GM18517 (cell line): ENCODE measurements at regions not wholly inside any gene's neighbourhood (a gene's known extent, or its start where the extent isn't known, plus 50 kb on each side); places are given as distances from the start of the nearest gene placed in this dataset.
"Not testable (repeated sequence)": the region's sequence is repeated elsewhere in the genome, so short reads cannot be mapped to it uniquely, and the experiment has no call there.

Experiments used
- ATAC-seq: cut with Tn5 transposase; IDR thresholded peaks from one replicate; pipeline ENCODE4 v1.9.1; 2021; ENCODE audit warnings: mild to moderate bottlenecking, moderate library complexity; ENCODE audit not compliant: unreplicated experiment

DNA sequence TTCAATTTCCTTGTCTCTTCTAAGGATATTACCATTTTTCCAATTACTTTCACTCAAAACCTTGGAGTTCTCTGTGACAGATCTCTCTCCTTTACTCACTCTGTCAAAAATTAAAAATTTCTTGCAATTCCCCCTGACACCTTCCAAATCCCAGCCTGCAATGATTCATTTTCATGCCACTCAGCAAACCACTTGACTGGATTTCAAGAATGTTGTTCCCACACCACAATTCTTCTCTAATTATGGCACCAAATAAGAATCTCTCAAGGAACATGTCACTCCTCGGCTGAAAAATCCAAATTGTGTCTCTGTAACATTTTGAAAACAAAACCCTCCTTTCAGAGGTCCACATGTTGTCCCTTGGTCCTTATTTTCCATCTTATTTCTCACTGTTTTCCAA is 438.9 kb upstream of the ZP4 start:
- no peak for ATAC-seq

DNA sequence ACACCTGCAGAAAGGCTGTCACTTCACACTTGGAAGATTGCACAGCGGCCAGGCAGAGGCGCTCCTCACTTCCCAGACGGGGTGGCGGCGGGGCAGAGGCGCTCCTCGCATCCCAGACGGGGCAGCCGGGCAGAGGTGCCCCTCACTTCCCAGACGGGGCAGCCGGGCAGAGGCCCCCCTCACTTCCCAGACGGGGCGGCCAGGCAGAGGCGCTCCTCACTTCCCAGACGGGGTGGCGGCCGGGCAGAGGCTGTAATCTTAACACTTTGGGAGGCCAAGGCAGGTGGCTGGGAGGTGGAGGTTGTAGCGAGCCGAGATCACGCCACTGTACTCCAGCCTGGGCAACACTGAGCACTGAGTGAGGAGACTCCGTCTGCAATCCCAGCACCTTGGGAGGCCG is 436.3 kb upstream of the ZP4 start:
- ATAC-seq: not testable (repeated sequence)

DNA sequence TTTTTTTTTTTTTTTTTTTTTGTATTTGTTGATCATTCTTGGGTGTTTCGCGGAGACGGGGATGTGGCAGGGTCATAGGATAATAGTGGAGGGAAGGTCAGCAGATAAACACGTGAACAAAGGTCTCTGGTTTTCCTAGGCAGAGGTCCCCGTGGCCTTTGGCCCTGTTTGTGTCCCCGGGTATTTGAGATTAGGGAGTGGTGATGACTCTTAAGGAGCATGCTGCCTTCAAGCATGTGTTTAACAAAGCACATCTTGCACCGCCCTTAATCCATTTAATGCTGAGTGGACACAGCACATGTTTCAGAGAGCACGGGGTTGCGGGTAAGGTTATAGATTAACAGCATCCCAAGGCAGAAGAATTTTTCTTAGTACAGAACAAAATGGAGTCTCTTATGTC is 435.8 kb upstream of the ZP4 start:
- not testable (repeated sequence) for ATAC-seq

DNA sequence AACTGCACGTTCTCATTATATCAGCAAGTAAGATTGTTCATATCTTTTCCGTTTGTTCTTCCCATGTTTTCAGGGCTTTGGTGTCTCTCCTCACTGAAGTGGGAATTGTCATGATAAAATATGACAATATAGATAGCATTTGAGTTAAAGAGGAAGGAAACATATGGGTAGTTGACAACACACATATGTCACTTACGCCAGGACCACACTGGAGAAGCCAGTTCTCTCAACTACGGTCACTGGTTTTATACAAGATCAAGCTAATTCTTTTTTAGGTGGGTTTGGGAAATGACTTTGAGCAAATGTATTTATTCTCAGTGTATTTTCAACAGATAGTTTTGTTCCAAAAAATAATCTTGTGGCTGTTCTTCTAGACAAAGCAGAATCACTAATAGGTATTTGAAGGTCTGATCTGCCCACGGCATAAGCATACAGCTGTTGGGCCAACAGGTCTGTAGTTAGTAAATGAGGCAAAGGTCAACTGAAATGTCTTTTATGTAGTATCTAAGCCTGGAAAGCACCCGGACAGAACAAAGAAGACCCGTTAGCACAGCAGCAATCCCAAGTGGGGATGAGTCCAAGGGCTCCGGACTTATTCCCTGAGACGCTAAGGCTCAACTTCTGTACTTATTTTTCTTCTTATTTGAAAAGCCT is 433.6 kb upstream of the ZP4 start:
- no peak for ATAC-seq

DNA sequence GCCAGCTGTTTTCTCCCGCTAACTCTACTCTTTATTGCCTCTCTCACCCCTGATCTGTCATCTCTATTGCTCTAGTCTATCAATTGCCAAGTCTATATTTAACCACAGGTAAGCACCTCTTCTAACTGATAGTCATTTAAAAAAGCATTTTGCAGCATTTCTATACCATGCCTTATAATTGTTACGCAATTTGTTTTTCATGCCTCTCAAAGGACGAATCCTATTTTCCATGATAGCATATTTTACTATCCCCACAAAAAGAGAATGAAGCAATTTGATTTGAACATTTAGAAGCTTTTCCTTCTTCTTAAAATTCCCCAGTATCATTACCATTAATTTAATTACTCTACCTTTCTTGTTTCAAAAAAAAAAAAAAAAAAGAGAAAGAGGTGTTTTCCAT is 432.8 kb upstream of the ZP4 start:
- ATAC-seq: no peak

DNA sequence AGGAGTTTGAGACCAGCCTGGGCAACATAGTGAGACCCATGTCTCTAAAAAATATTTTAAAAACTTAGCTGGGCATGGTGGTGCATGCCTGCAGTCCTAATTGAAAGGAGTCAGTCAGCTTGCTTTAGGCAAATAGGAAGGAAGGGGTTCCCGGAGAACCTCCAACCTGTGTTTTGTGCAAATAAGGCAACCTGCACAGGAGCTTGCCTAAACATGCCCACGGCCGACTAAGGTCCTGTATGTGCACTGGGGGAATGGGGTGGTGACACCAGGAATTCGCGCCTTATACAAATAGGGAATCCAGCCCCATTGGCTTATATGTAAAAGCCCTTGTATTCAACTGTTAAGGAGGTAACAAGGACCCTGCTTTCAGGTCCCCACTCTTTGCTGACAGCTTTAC is 429.2 kb upstream of the ZP4 start:
- ATAC-seq: no peak

DNA sequence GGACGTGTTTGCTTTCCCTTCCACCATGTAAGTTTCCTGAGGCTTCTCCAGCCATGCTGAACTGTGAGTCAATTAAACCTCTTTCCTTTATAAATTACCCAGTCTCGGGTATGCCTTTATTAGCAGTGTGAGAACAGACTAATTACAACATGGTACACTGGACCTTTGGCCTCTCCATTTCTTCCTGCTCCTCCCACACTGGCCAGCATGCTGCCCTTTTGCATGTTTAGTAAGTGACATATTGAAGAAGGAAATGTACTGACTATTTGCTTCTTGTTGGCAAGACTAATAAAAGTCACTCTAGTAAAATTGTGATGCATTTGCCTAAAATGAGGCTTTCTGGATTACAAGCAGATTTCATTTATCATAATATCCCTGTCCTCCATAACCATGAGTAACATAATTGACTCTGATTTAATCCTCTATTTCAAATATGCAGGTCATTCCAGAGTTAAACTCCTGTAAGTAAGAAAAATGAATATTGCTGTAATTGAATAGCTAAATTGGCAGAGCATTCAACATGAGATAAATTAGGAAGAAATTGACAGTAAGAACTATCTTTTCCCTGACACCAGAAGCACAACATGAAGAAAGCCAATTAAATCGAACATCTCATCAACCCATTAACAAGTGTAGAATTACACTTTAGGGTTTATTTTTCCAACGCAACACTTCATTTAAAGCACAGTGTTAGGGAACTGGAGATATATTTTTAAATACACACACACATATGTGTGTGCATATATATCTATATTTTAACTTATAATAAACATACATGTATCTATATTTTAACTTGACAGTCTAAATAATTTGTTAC is 427.8 kb upstream of the ZP4 start:
- ATAC-seq: no peak

DNA sequence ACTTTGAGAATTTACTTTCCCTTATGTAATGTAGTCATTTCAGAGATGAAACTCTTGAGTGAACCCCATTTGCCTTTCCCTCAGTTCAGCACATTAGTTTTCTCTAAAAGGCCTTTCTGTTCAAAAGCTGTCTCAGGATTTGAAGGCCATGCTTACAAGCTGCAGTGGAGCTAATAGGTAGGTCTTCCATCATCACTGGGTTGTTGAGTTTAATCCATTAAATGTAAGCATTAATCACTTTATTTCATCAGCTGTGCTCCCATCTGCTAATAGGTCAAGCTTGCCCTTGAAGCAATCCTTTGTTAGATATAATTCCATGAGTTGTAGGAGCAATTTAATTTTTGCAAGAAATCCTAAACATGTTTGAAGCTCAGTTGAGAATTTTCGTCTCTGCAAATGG is 422.2 kb upstream of the ZP4 start:
- no peak for ATAC-seq

DNA sequence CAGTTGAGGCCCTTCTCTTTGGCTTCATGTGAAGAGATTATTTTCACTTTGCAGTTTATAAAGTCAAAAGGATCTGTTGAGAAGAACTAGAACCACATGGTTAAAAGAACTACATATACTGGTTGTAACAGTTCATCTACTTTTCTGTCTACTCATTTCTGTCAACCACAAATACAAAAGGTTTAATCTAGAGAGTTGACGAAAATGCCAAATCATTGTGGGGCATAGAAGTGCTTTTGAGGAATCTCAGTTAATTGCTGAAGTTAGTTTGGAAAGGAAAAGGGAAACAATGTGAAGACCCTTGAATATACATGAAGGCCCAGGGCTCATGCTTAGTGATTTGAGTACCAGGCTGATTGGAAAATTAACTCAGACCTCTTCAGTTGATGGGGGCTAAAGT is 415.7 kb upstream of the ZP4 start:
- no peak for ATAC-seq

DNA sequence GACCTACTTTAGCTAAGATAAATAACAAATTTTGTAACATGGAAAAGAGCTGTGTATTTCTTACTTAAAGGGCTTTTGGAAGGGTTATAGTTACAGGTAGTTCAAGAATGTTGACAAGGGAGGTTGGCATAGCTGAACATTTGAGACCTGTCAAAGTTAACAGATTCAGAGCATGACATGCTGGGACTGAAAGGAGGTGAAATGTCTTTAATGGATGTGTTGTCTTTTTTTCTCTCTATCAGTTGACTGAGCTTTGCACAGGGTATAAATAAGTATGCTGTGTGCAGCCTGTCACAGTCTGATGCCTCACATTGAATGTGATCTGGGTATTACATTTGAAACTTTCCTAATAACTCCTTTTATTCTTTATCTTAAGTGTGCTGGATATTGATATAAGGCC is 411.9 kb upstream of the ZP4 start:
- ATAC-seq: no peak

DNA sequence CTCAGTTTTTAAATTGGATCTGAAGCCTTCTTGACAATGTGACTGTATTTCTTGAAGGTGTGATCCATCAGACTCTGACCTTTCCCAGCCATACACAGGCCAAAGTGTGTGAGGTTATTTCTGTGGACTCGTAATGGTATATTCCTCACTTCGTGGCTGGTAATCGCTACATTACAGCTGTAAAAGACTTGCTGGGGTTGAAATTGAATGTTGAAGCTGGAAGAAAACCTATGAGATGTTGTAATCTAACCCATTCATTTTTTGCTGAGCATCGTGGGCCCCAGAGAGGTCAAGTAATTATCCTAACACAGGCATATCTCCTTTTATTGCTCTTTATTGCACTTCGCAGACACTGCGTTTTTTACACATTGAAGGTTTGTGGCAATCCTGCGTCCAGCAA is 405.6 kb upstream of the ZP4 start:
- ATAC-seq: no peak

DNA sequence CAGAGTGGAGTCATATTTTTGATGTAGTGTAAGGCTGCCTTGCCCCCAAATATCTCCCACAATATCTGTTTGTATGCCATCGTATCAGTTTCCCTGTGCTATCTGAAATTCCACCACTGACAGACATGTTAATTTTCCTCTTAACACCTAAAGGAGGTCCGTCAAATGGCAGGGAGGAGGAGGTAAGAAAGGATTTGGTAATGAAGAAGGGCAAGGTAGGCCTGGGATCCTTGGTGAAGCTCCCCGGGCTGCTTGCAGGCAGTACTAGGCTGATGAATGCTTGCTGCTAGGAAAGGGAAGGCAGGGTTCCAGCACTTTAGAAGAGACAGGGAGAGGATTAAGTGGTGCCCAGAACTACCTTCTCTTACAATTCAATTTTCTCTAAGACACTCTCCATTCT is 402.4 kb upstream of the ZP4 start:
- no peak for ATAC-seq

DNA sequence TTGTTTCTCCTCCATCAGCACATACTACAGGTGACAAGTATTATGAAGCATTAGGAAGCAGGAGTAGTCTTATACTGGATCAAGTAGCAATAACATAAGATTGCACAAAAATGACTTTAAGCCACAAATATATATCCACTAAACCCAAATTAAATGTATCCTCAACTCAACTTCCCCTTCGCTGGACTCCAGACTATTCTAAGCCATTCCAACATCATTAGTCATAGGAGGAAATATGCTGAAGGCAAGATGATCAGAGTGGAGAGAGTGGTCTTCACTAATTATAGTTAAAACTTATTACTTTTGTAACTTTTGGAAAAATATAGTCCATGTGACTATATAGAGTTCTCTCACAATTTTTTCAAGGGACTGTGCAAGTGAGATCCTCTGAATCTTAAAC is 390.7 kb upstream of the ZP4 start:
- ATAC-seq: no peak

DNA sequence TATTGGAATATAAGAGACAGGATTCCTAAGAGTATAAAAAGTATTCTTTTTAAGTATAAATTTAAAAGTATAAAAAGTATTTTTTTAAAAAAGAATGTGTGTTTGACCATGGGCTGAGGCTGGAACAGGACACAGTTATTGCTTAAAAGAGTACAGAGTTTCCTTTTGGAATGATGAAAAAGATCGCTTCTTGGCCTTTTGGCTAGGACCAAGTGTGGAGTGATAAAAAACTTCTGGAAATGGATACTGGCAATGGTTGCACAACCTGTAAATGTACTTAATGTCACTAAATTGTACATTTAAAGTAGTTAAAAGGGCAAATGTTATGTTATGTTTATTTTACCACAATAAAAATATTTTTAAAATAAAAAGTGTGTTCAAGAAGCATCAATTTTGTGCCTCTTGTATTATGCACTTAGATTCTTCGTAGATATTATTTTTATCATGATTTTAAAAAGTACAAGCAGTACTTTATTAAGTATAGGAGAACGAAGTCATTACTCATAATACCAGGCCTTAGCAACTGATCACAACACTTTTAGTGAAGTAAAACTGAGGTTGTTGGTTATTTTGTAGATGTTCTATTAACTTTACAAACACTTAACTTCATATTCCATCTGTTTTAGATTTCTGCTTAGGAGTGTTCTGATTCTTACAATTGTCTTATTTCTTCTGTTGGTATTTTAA is 389.1 kb upstream of the ZP4 start:
- ATAC-seq: no peak

DNA sequence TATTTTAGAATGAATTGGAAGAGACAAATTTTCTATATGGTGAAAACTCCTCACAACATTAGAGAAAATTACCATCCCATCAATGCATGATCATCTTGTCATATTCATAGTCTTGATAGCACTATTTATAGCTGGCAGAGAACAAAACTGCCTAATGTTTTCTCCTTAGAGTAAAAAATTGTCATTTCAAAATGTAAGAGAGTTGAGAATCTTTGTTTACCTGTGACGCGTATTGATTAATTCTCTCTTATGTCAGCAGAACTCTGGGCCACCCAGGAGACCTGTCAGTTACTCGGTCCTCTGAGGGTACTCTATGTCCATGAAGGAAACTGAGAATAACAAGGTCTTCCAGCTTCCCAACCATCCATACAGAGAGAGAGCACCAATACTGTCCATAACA is 381.4 kb upstream of the ZP4 start:
- no peak for ATAC-seq

DNA sequence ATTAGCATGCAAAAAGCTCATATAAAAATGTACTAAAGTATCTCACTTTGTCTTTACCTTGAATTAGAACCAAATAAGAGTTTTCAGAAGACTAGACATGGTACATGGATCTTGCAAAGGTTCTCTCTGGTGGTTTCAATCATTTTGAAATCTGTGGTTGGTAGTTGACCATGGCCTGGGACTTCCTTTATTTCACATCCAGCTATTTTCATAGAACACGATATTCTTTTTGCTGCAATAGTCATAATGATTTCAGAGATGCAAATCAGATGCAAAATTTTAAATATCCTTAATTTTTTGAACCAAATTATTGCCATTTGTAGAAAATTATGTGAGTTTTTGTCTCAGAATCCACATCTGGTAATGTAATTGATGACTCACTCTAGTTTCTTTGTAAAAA is 375.1 kb upstream of the ZP4 start:
- ATAC-seq: no peak

DNA sequence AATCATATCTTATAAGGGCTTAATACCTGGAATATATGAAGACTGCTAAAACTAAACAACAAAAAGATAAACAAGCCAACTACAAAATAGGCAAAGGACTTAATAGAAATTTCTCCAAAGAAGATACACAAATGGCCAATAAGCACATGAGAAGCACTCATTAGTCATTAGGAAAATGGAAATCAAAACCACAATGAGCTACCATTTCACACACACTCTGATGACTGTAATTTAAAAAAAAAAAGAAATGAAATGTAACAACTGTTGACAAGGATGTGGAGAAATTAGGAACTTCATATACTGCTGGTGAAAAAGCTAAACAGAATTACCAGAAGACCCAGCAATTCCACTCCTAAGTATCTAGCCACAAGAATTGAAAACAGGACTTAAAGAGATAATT is 374.2 kb upstream of the ZP4 start:
- no peak for ATAC-seq

DNA sequence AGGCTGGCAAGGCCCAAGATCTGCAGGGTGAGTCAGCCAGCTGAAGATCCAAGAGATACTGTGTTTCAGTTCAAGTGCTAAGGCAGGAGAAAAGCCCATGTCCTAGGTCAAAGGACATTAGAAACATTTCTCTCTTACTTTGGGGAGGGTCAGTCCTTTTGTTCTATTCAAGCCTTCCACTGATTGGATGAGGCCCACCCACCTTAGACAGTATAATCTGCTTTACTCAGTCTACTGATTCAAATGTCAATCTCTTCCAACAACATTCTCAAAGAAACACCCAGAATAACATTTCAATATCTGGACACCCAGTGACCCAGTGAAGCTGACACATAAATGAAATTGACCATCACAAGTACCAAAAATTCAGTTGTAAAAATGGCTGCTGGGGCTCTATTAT is 367.8 kb upstream of the ZP4 start:
- ATAC-seq: no peak

DNA sequence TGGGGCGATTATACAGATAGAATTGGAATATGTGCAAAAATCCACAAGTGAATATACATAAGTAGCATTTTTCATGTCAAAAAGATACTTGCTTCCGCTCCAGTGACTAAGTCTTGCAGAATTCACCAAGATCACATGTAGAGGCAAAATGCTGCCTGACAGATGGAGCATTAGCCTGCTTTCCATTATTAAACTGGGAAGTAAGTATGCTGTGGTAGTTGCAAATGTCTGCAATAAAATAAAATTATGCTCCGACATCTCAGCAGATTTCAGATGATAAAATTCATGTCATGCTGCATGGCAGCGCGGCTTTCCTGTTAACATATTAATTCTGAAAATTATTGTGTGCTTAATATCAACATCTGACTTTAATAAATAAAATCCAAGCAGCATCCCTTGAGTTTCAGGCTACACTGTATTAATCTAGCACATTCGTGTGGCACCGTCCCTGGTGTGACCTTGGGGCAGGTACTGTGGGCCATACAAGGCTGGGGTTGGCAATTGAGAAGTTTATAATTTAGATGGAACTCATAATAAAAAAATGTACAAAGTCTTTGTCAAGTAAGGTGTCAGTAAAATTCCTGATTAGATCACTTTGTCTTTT is 366.4 kb upstream of the ZP4 start:
- ATAC-seq: no peak

DNA sequence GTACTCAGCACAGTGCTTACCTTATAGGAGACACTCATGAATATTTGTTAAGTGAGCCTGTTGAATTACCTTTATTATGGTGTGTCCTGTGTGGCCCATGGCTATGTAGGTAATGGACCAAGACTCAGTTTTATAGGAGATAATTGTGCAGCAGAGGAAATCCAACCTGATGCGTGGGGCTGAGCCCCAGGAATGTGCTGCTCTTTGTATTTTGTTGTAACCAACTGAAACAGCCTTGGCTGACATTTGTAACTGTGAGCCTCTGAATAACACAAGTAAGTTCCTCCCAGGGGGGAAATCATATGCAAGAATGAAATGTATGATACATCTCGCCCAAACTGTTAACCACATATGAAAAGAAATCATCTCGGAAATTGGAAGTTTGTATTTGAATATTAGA is 364.2 kb upstream of the ZP4 start:
- ATAC-seq: no peak

DNA sequence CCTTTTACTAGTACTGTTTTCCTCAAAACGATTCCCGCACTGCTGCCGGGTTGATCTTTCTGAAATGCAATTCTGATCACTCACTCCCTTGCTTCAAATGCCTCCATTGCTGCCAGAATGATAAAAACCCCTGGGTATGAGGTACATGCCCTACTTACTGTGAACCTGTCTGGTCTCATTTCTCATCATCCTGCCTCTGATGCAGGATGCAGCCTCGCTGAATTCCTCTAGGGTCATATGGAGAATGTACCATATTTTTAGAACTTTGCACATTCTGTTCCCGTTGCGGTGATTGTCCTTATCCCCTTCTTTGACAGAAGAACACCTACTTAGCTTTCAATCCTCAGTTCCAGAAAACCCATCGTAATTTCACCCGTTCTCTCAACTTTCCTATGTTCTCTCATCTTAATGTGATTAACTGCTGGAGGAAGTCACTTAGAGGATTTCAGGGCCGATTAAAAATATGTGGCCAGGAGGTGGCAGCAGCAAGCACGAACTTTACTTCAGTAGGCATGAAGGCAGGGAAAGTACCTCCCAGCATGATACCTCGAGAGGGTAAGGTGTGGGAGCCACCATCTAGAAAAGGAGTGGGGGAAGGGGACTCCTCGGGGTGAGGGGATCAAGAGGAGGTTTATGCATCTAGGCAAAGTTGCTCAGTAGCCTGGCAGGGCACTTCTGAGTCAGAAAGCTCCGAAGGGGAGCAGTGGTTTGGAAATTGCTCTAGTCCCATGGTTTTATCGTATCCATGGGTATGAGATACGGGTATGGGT is 361.5 kb upstream of the ZP4 start:
- ATAC-seq: peak; percentile 54
